ENCODE measurements at regions not wholly inside any gene's neighbourhood (a gene's known extent, or its start where the extent isn't known, plus 50 kb on each side); places are given as distances from the start of the nearest gene placed in this dataset.

DNA sequence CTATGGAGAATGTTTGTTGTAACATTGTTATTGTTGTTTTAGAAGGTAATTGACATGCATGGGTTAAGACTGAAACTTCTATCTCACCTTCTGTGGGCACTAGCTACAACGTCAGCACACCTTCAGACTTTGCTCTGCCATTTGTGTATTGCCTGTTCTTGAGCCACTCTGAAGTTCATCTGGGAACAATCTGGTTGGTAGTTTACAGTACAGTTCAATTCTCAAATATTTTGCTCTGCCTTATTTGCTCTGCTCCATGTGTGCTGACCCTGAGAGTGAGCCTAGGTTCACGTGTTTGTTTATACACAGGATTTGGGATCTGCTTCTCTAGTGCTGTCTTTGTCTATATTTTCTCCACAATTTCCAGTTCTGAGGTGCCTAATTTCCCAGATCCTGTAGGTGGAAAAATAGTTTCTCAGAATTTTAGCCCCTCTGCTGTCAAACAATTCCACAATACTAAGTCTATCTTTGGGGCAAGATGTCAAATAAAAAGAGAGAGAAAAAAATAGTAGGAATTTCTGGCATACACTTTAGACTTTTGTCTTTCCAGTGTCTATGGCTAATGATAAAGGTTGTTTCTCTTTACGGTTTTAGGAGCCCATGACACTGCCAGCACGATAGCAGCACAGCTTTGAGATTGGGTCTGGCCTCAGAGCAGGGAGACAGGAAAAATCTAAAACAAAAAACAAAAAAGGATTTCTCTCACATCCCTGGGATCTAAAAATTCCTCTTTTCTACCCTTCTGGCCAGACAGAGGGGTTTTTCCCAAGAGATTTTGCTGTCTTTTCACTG lies 721.4 kb downstream of the VGLL3 start:
- TF ChIP-seq, protein P1, sequence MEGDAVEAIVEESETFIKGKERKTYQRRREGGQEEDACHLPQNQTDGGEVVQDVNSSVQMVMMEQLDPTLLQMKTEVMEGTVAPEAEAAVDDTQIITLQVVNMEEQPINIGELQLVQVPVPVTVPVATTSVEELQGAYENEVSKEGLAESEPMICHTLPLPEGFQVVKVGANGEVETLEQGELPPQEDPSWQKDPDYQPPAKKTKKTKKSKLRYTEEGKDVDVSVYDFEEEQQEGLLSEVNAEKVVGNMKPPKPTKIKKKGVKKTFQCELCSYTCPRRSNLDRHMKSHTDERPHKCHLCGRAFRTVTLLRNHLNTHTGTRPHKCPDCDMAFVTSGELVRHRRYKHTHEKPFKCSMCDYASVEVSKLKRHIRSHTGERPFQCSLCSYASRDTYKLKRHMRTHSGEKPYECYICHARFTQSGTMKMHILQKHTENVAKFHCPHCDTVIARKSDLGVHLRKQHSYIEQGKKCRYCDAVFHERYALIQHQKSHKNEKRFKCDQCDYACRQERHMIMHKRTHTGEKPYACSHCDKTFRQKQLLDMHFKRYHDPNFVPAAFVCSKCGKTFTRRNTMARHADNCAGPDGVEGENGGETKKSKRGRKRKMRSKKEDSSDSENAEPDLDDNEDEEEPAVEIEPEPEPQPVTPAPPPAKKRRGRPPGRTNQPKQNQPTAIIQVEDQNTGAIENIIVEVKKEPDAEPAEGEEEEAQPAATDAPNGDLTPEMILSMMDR (IDR thresholded peaks at IDR 0.05; ENCODE audit: borderline replicate concordance): no peak
- Histone ChIP-seq H3K4me3 (no peak overlapping the region), H3K36me3 (no peaks in the 10 kb centered on the region), H3K27me3 (ENCODE audit: low read depth) (no peaks in the 10 kb centered on the region), H3K9me3 (replicated peaks) (no peaks in the 10 kb centered on the region), H3K4me1 (no peaks in the 10 kb centered on the region), H3K27ac (replicated peaks) (no peak overlapping the region)
- no peak for DNase-seq
- intact Hi-C loops (cut with micrococcal nuclease): no loop called here

DNA sequence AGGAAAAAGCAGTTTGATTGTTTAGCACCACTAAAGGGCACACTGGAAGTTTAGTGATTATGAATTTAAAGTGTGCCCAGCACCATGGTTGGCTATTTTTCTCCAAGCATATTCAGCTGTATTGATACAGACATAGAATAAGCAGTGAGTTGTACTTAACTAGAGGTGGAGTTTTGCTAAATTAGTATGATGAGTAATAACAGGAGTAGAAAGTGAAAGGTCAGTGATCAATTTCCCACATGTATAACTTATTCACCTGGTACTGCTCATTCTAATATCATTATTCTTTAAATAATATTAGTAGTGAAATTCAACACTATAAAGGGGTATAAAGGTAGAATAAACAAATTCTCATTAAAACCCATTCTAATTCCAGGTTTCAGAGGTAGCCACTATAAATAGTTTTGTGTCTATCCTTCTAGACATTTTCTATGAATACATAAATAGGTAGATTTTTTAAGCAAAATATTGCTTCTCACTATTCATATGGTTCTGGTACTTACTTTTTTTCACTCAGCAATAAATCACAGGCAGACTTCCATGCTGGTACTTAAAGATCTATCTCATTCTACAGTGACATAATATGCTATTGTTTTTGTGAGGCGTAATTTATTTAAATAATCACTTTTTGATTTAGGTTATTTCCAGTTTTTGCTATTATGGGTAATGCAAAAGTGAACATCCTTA lies 732.9 kb downstream of the VGLL3 start:
- Histone ChIP-seq H3K4me1 (no peaks in the 10 kb centered on the region), H3K9me3 (replicated peaks) (peaks cover 7% of the 10 kb centered on the region), H3K27me3 (ENCODE audit: low read depth) (no peaks in the 10 kb centered on the region), H3K36me3 (no peaks in the 10 kb centered on the region), H3K4me3 (no peak overlapping the region), H3K27ac (replicated peaks) (no peak overlapping the region)
- TF ChIP-seq, protein P1 (IDR thresholded peaks at IDR 0.05; ENCODE audit: borderline replicate concordance): no peak
- intact Hi-C loops (cut with micrococcal nuclease): no loop called here
- DNase-seq: no peak

DNA sequence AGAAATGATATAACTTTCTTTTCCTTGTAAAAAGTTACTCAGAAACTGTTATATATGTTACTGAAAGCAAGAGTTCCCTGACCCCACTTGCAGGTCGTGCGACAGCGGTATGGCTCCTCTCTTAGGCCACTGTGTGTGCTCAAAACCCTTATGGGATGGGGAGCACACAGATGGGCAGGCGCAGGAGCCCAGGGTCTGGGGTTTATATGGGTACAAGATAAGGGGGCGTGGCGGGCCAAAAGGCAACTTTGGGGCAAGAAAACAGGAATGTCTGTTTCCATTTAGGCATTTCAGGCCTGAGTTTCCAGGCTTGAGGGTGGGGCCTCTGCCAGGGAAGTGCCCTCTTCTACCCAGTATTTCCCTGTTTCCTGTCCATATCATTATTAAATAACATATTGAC lies 736.5 kb downstream of the VGLL3 start:
- DNase-seq: no peak
- Histone ChIP-seq H3K4me1 (no peaks in the 10 kb centered on the region), H3K4me3 (no peak overlapping the region), H3K36me3 (no peaks in the 10 kb centered on the region), H3K9me3 (replicated peaks) (no peaks in the 10 kb centered on the region), H3K27me3 (ENCODE audit: low read depth) (no peaks in the 10 kb centered on the region), H3K27ac (replicated peaks) (no peak overlapping the region)
- intact Hi-C loops (cut with micrococcal nuclease): no loop called here
- TF ChIP-seq, protein P1 (IDR thresholded peaks at IDR 0.05; ENCODE audit: borderline replicate concordance): no peak

DNA sequence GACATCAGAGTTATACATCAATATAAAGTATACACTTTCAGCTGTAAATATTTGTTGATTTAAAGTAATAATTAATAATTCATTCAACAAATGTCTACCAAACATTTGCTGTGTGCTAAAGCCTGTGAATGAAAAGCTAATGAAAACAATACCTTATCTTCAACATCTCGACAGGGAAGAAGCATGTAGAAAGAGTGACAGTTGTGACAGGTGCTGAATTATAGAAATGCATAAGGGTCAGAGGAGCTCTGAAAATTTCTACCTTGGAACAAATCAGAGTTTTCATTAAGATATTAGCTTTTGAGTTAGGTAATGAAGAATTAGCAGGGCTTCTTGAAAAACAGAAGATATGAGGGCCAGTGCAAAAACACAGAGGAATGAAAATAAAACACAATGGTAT lies 739.2 kb downstream of the VGLL3 start:
- Histone ChIP-seq H3K36me3 (no peaks in the 10 kb centered on the region), H3K27me3 (ENCODE audit: low read depth) (no peaks in the 10 kb centered on the region), H3K4me3 (no peak overlapping the region), H3K9me3 (replicated peaks) (no peaks in the 10 kb centered on the region), H3K27ac (replicated peaks) (no peak overlapping the region), H3K4me1 (no peaks in the 10 kb centered on the region)
- TF ChIP-seq, protein P1 (IDR thresholded peaks at IDR 0.05; ENCODE audit: borderline replicate concordance): no peak
- intact Hi-C loops (cut with micrococcal nuclease): no loop called here
- DNase-seq: no peak

DNA sequence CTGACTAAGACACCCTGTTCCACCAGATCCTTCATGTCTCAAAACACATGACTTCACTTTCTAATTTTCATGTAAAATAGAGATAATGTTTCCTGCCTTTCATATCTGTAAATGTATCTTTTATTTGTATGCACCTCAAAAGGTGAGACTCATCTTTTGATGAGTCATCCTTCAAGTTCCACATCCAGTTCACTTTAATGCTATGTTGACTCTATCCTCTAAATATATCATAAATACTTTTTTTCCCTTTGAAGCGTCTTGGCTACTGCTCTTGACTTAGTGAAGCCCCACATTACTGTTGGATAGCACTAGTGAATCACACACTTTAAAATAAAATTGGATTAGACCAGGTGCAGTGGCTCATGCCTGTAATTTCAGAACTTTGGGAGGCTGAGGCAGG lies 741.1 kb downstream of the VGLL3 start:
- Histone ChIP-seq H3K9me3 (replicated peaks) (no peaks in the 10 kb centered on the region), H3K36me3 (no peaks in the 10 kb centered on the region), H3K27ac (replicated peaks) (no peak overlapping the region), H3K4me1 (no peaks in the 10 kb centered on the region), H3K4me3 (no peak overlapping the region), H3K27me3 (ENCODE audit: low read depth) (no peaks in the 10 kb centered on the region)
- intact Hi-C loops (cut with micrococcal nuclease): no loop called here
- TF ChIP-seq, protein P1 (IDR thresholded peaks at IDR 0.05; ENCODE audit: borderline replicate concordance): no peak
- DNase-seq: no peak

All from left ventricle myocardium inferior (tissue), 1 donor.